Bronchial epithelial cell (primary cell): ENCODE measurements at regions not wholly inside any gene's neighbourhood (a gene's known extent, or its start where the extent isn't known, plus 50 kb on each side); places are given as distances from the start of the nearest gene placed in this dataset.

Source experiments
- DNase-seq: peaks from one replicate; pipeline ENCODE4 v3.0.0-alpha.2; 2010; ENCODE audit warnings: low read depth
- FAIRE-seq: peaks from 2 replicates; lab custom pipeline; 2011; peaks lifted over from hg19 to GRCh38; lab: Jason Lieb, UNC
- H3K27me3 ChIP-seq: 2 replicates; pipeline ENCODE4 v1.5.1; 2011; ENCODE audit warnings: low read length; ENCODE audit not compliant: control insufficient read depth, insufficient read depth
- H3K36me3 ChIP-seq: 2 replicates; pipeline ENCODE4 v1.5.1; 2011; ENCODE audit warnings: low read length; ENCODE audit not compliant: control insufficient read depth, insufficient read depth
- H3K4me3 ChIP-seq: 2 replicates; pipeline ENCODE4 v1.5.1; 2011; ENCODE audit warnings: mild to moderate bottlenecking, low read depth, low read length, control low read depth
- CTCF ChIP-seq: IDR thresholded peaks from 2 replicates; pipeline ENCODE4 v1.5.1; 2011; ENCODE audit warnings: mild to moderate bottlenecking, moderate library complexity, low read length, control low read depth, inconsistent platforms; ENCODE audit not compliant: insufficient read depth, severe bottlenecking

- Histone ChIP-seq H3K4me3 (no peak overlapping the region), H3K27me3 (no peaks in the 10 kb centered on the region), H3K36me3 (no peaks in the 10 kb centered on the region)
- no peak for TF ChIP-seq CTCF
- no peak for FAIRE-seq
- no peak for DNase-seq
Observed at GRCh38 chr22:34108168-34108567, 187.9 kb upstream of the LARGE1 start.

GRCh38 chr22:34111210-34111824, 191.0 kb upstream of the LARGE1 start:
- peak; percentile 62 for TF ChIP-seq CTCF
- Histone ChIP-seq H3K4me3 (no peak overlapping the region), H3K27me3 (no peaks in the 10 kb centered on the region), H3K36me3 (no peaks in the 10 kb centered on the region)
- FAIRE-seq = no peak
- peak; percentile 12 for DNase-seq

GRCh38 chr22:34113381-34113780, 193.1 kb upstream of the LARGE1 start:
- H3K4me3 ChIP-seq = no peak overlapping the region
- no peaks in the 10 kb centered on the region for H3K36me3 ChIP-seq
- DNase-seq (no peak), FAIRE-seq (no peak)
- TF ChIP-seq CTCF = no peak
- no peaks in the 10 kb centered on the region for H3K27me3 ChIP-seq

- H3K36me3 ChIP-seq = no peaks in the 10 kb centered on the region
- DNase-seq = no peak
- no peak overlapping the region for H3K4me3 ChIP-seq
- no peak for FAIRE-seq
- H3K27me3 ChIP-seq = no peaks in the 10 kb centered on the region
- no peak for TF ChIP-seq CTCF
Observed at GRCh38 chr22:34114406-34114805, 194.1 kb upstream of the LARGE1 start.

GRCh38 chr22:34115722-34116121, 195.4 kb upstream of the LARGE1 start:
- no peak for FAIRE-seq
- DNase-seq = no peak
- H3K36me3 ChIP-seq = no peaks in the 10 kb centered on the region
- TF ChIP-seq CTCF = no peak
- no peaks in the 10 kb centered on the region for H3K27me3 ChIP-seq
- no peak overlapping the region for H3K4me3 ChIP-seq

GRCh38 chr22:34116126-34116525, 195.8 kb upstream of the LARGE1 start:
- no peak overlapping the region for H3K4me3 ChIP-seq
- H3K36me3 ChIP-seq = no peaks in the 10 kb centered on the region
- TF ChIP-seq CTCF = no peak
- DNase-seq (no peak), FAIRE-seq (no peak)
- no peaks in the 10 kb centered on the region for H3K27me3 ChIP-seq
